ENCODE measurements at regions not wholly inside any gene's neighbourhood (a gene's known extent, or its start where the extent isn't known, plus 50 kb on each side); places are given as distances from the start of the nearest gene placed in this dataset.

DNA sequence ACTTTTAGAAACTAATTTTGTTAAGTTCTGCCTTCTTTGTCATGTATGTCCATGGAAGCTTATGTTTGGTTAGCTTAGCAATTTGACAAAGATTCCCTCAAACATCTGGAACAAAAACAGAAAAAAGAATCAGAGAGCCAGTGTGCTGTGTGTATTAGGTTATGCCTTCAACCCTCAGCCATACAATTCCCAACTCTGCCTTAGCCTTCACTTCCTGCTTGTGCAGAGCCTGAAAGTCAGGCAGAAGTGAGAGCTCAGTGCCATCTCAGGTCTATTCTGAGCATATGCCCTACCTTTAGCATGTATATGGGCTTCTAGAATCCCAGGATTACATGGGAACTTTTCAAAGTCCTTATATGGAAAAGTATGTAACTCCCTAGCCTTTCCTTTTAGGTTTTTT, 58.2 kb upstream of the STOX2 start:
- no peak overlapping the region for H3K4me3 Mint-ChIP-seq (ENCODE audit: low read depth)
- TF ChIP-seq CTCF (IDR thresholded peaks at IDR 0.05; ENCODE audit: unreplicated experiment): no peak
- no peak overlapping the region for H3K27ac Mint-ChIP-seq
- peaks cover 12% of the 10 kb centered on the region for H3K9me3 Mint-ChIP-seq (ENCODE audit: low read depth)
- no peak for DNase-seq (ENCODE audit: low spot score, unreplicated experiment)
- no peaks in the 10 kb centered on the region for H3K4me1 Mint-ChIP-seq (ENCODE audit: low read depth)
- H3K36me3 Mint-ChIP-seq (ENCODE audit: insufficient read depth): peaks cover 3% of the 10 kb centered on the region
- H3K27me3 Mint-ChIP-seq: peaks cover 10% of the 10 kb centered on the region

GRCh38 chr4:183848805-183849204, 56.3 kb upstream of the STOX2 start:
- Mint-ChIP-seq H3K4me3 (ENCODE audit: low read depth) (no peak overlapping the region), H3K36me3 (ENCODE audit: insufficient read depth) (peaks cover 3% of the 10 kb centered on the region), H3K27ac (no peak overlapping the region), H3K4me1 (ENCODE audit: low read depth) (peaks cover 3% of the 10 kb centered on the region), H3K9me3 (ENCODE audit: low read depth) (peaks cover 12% of the 10 kb centered on the region), H3K27me3 (peaks cover 10% of the 10 kb centered on the region)
- no peak for TF ChIP-seq CTCF (IDR thresholded peaks at IDR 0.05; ENCODE audit: unreplicated experiment)
- no peak for DNase-seq (ENCODE audit: low spot score, unreplicated experiment)

GRCh38 chr4:183852910-183853547, 52.1 kb upstream of the STOX2 start:
- peak overlapping the region; percentile 56 for H3K27ac Mint-ChIP-seq
- no peak for DNase-seq (ENCODE audit: low spot score, unreplicated experiment)
- no peak for TF ChIP-seq CTCF (IDR thresholded peaks at IDR 0.05; ENCODE audit: unreplicated experiment)

GRCh38 chr4:183853548-183853940, 51.6 kb upstream of the STOX2 start:
- peaks cover 6% of the 10 kb centered on the region for H3K4me1 Mint-ChIP-seq (ENCODE audit: low read depth)
- DNase-seq (ENCODE audit: low spot score, unreplicated experiment): no peak
- H3K27ac Mint-ChIP-seq: no peak overlapping the region
- peaks cover 5% of the 10 kb centered on the region for H3K36me3 Mint-ChIP-seq (ENCODE audit: insufficient read depth)
- H3K4me3 Mint-ChIP-seq (ENCODE audit: low read depth): no peak overlapping the region
- peaks cover 13% of the 10 kb centered on the region for H3K27me3 Mint-ChIP-seq
- peaks cover 8% of the 10 kb centered on the region for H3K9me3 Mint-ChIP-seq (ENCODE audit: low read depth)
- TF ChIP-seq CTCF (IDR thresholded peaks at IDR 0.05; ENCODE audit: unreplicated experiment): no peak

More at GRCh38 chr4:183852910-183853547, 52.1 kb upstream of the STOX2 start:
- H3K9me3 Mint-ChIP-seq (ENCODE audit: low read depth): peaks cover 8% of the 10 kb centered on the region
- H3K36me3 Mint-ChIP-seq (ENCODE audit: insufficient read depth): peaks cover 5% of the 10 kb centered on the region
- H3K4me1 Mint-ChIP-seq (ENCODE audit: low read depth): peaks cover 6% of the 10 kb centered on the region
- peaks cover 10% of the 10 kb centered on the region for H3K27me3 Mint-ChIP-seq
- H3K4me3 Mint-ChIP-seq (ENCODE audit: low read depth): no peak overlapping the region

Measured in progenitor cell of endocrine pancreas (in vitro differentiated cells).